Body of pancreas (tissue), 4 donors: ENCODE measurements at regions not wholly inside any gene's neighbourhood (a gene's known extent, or its start where the extent isn't known, plus 50 kb on each side); places are given as distances from the start of the nearest gene placed in this dataset.

ENCODE experiments used
- ATAC-seq: fragments of 150-250 bp; one replicate; pipeline ENCODE4 v1.9.1; 2016
- DNase-seq, 4 donors: peaks; one replicate each; pipeline ENCODE4 v3.0.0-alpha.2; 2019
- H3K27ac ChIP-seq, 4 donors: fragments of 200-600 bp; sonication (generic); 1 replicate in 3 of 4; 2 replicates in 1 of 4; pipeline versions ENCODE4 v1.5.1 to v1.6.1; 2016 to 2019; ENCODE audit warnings: mild to moderate bottlenecking in 1 of 4, mixed read lengths in 1 of 4, moderate library complexity in 1 of 4
- H3K27me3 ChIP-seq, 2 donors: fragments of 200-600 bp; sonication (generic); one replicate each; pipeline ENCODE4 v1.6.0; 2016; ENCODE audit warnings: mild to moderate bottlenecking in 1 of 2
- H3K36me3 ChIP-seq, 2 donors: fragments of 200-600 bp; sonication (generic); replicated peaks in 1 of 2; 2 replicates each; pipeline ENCODE4 v1.5.1; 2016; ENCODE audit warnings: low read depth in 2 of 2; ENCODE audit not compliant: insufficient read depth in 1 of 2
- H3K4me1 ChIP-seq: fragments of 200-600 bp; sonication (generic); one replicate; pipeline ENCODE4 v1.6.0; 2016
- H3K4me3 ChIP-seq, 2 donors: fragments of 200-600 bp; sonication (generic); 1 replicate in 1 of 2; 2 replicates in 1 of 2; pipeline ENCODE4 v1.5.1; 2016 to 2019
- H3K9me3 ChIP-seq, 3 donors: fragments of 200-600 bp; sonication (generic); 1 replicate in 2 of 3; 2 replicates in 1 of 3; pipeline ENCODE4 v1.5.1; 2016
- CTCF ChIP-seq, 7 experiments: fragments of 450-650 bp in 4 of 7; fragments of 200-600 bp in 3 of 7; sonication (generic) in 3 of 7; IDR thresholded peaks; one replicate each; pipeline ENCODE4 v1.5.1; 2016 to 2019; ENCODE audit warnings: antibody characterized with exemption in 7 of 7
- POLR2A ChIP-seq, 3 donors: fragments of 450-650 bp; IDR thresholded peaks; one replicate each; pipeline ENCODE4 v1.6.1; 2016; ENCODE audit warnings: antibody characterized with exemption in 3 of 3, mild to moderate bottlenecking in 2 of 3
- WGBS, 2 donors: methylation state at CpG; one replicate each; pipeline ENCODE4 v1.1.5; 2017; 5-methylcytosine and 5-hydroxymethylcytosine counted together
- intact Hi-C: fragments of 100-400 bp; cut with DNase I; formaldehyde crosslinking; loops from one replicate; pipeline ENCODE4 v1.15.1; 2023

GRCh38 chr15:31276596-31277298 lies 49.9 kb upstream of the KLF13 start:
- no peak for TF ChIP-seq CTCF (IDR thresholded peaks at IDR 0.05)
- TF ChIP-seq POLR2A (IDR thresholded peaks at IDR 0.05): no peak
- peaks cover 16% of the 10 kb centered on the region for H3K4me1 ChIP-seq
- no peak overlapping the region for H3K4me3 ChIP-seq
- H3K27ac ChIP-seq: no peak overlapping the region
- WGBS, 2 donors: 79 to 86% methylated on average over 7 to 8 of the region's 8 CpGs
- no peaks in the 10 kb centered on the region for H3K36me3 ChIP-seq
- ATAC-seq (no peak), DNase-seq (no peak)
- intact Hi-C loops: no loop called here
- H3K9me3 ChIP-seq: no peaks in the 10 kb centered on the region
- no peaks in the 10 kb centered on the region for H3K27me3 ChIP-seq
